ENCODE measurements at regions not wholly inside any gene's neighbourhood (a gene's known extent, or its start where the extent isn't known, plus 50 kb on each side); places are given as distances from the start of the nearest gene placed in this dataset.

DNA sequence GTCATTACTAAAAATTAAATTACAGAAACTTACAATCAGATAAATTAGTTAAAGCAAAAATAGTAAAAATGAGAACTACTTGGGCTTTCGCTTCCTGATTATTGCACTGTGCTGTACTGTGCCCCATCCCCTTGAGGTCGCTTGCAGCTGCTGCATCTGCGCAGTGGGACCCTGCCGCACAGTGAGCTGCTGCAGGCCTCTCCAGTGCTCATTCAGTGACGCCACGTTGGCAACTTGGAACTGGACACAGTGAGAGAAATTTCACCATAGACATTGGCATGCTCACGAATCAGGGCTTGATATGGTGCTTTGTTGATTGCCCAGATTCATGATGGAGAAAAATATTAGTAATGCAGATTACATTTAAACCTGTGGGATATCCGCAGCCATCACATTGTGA lies 290.8 kb upstream of the MYT1L start:
- no peaks in the 10 kb centered on the region for H3K36me3 Mint-ChIP-seq (ENCODE audit: low read depth)
- DNase-seq (ENCODE audit: low read depth, low spot score) = no peak
- H3K9me3 Mint-ChIP-seq = no peaks in the 10 kb centered on the region
- no peak overlapping the region for H3K4me3 Mint-ChIP-seq
- H3K27me3 Mint-ChIP-seq (ENCODE audit: low read depth) = peaks cover 27% of the 10 kb centered on the region
- no peak overlapping the region for H3K27ac Mint-ChIP-seq (ENCODE audit: unreplicated experiment)
- no peak for TF ChIP-seq CTCF (conservative IDR thresholded peaks at IDR 0.05)
- H3K4me1 Mint-ChIP-seq = no peaks in the 10 kb centered on the region

GRCh38 chr2:2620604-2621003 lies 289.5 kb upstream of the MYT1L start:
- no peak overlapping the region for H3K4me3 Mint-ChIP-seq
- TF ChIP-seq CTCF (conservative IDR thresholded peaks at IDR 0.05) = no peak
- no peaks in the 10 kb centered on the region for H3K4me1 Mint-ChIP-seq
- DNase-seq (ENCODE audit: low read depth, low spot score) = no peak
- H3K27me3 Mint-ChIP-seq (ENCODE audit: low read depth) = peaks cover 36% of the 10 kb centered on the region
- H3K36me3 Mint-ChIP-seq (ENCODE audit: low read depth) = no peaks in the 10 kb centered on the region
- no peaks in the 10 kb centered on the region for H3K9me3 Mint-ChIP-seq
- H3K27ac Mint-ChIP-seq (ENCODE audit: unreplicated experiment) = no peak overlapping the region

- Mint-ChIP-seq H3K27me3 (ENCODE audit: low read depth) (peaks cover 38% of the 10 kb centered on the region), H3K4me1 (no peaks in the 10 kb centered on the region), H3K27ac (ENCODE audit: unreplicated experiment) (no peak overlapping the region), H3K4me3 (no peak overlapping the region), H3K9me3 (no peaks in the 10 kb centered on the region), H3K36me3 (ENCODE audit: low read depth) (no peaks in the 10 kb centered on the region)
- TF ChIP-seq CTCF (conservative IDR thresholded peaks at IDR 0.05) = no peak
- DNase-seq (ENCODE audit: low read depth, low spot score) = no peak
Observed at GRCh38 chr2:2619995-2620394, 288.9 kb upstream of the MYT1L start.

- no peak for DNase-seq (ENCODE audit: low read depth, low spot score)
Observed at GRCh38 chr2:2614452-2614851, 283.4 kb upstream of the MYT1L start.

DNA sequence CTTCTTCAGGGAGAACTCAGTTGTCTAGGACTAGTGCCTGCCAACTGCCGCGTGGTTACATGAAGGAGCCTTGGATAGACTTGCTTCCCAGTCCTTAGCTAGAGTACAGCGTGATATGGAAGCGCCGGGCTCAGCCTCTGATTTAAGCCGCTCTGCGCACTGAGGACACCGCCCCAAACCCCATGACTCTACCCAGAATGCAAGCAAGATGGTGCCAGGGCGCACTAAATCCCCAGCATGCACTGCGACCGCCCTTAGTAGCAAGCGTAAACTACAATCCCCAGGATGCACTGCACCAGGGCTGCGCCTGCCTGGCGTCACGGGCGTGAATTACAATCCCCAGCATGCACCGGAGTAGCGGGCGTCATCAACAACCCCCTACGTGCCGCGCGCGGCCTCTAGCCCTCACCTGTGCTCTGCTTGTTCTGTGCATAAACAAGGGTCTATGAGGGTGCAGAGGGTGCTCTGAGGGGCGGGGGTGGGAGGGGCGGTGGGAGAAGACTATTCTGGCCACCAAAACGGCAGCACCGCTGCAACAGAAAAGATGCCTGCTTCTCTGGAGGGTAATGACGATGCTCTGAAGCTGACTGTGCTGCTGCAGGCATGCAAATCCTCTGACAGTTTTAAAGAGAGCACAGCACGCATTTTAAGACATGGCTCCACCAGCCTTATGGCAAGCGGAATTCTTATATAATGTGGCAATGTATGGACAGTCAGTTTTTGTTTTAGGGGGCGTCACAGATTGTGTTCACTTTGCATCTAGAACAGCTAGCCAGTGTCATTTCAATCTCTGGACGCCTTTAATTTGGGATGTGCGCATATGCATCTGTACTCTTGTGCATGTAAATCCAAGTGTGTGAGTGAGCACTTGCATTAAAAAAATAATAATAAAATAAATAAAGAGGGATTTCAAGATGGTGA lies 282.5 kb upstream of the MYT1L start:
- H3K27ac Mint-ChIP-seq (ENCODE audit: unreplicated experiment) = peak overlapping the region; percentile 59
- peaks cover 24% of the 10 kb centered on the region for H3K27me3 Mint-ChIP-seq (ENCODE audit: low read depth)
- peak overlapping the region; percentile 89 for H3K4me3 Mint-ChIP-seq
- peak; percentile 83 for DNase-seq (ENCODE audit: low read depth, low spot score)
- no peak for TF ChIP-seq CTCF (conservative IDR thresholded peaks at IDR 0.05)
- H3K4me1 Mint-ChIP-seq = peaks cover 15% of the 10 kb centered on the region
- H3K9me3 Mint-ChIP-seq = peaks cover 10% of the 10 kb centered on the region
- peaks cover 9% of the 10 kb centered on the region for H3K36me3 Mint-ChIP-seq (ENCODE audit: low read depth)

More at GRCh38 chr2:2614452-2614851, 283.4 kb upstream of the MYT1L start:
- Mint-ChIP-seq H3K4me1 (peaks cover 15% of the 10 kb centered on the region), H3K27me3 (ENCODE audit: low read depth) (peaks cover 26% of the 10 kb centered on the region), H3K36me3 (ENCODE audit: low read depth) (peaks cover 9% of the 10 kb centered on the region), H3K9me3 (peaks cover 10% of the 10 kb centered on the region), H3K4me3 (no peak overlapping the region), H3K27ac (ENCODE audit: unreplicated experiment) (no peak overlapping the region)
- TF ChIP-seq CTCF (conservative IDR thresholded peaks at IDR 0.05) = no peak
